Colonic mucosa (tissue), 4 donors: ENCODE measurements at regions not wholly inside any gene's neighbourhood (a gene's known extent, or its start where the extent isn't known, plus 50 kb on each side); places are given as distances from the start of the nearest gene placed in this dataset.

Experiments used
- DNase-seq: peaks from one replicate; pipeline ENCODE4 v3.0.0-alpha.2; 2020
- H3K27ac ChIP-seq: fragments of 200-600 bp; one replicate; pipeline ENCODE4 v1.8.0; 2021
- H3K27me3 ChIP-seq: fragments of 200-600 bp; one replicate; pipeline ENCODE4 v1.8.0; 2021
- H3K36me3 ChIP-seq: fragments of 200-600 bp; one replicate; pipeline ENCODE4 v1.8.0; 2021
- H3K4me1 ChIP-seq: fragments of 200-600 bp; one replicate; pipeline ENCODE4 v1.8.0; 2021; ENCODE audit warnings: mild to moderate bottlenecking
- H3K4me3 ChIP-seq: fragments of 200-600 bp; one replicate; pipeline ENCODE4 v1.8.0; 2021
- H3K9ac ChIP-seq, 2 donors: one replicate each; pipeline ENCODE4 v1.7.0; 2013; ENCODE audit warnings: control low read depth in 2 of 2, low read depth in 2 of 2, low read length in 2 of 2
- H3K9me3 ChIP-seq: fragments of 200-600 bp; one replicate; pipeline ENCODE4 v1.8.0; 2021
- intact Hi-C: fragments of 100-400 bp; cut with DNase I; formaldehyde crosslinking; loops from one replicate; pipeline ENCODE4 v1.14.1; 2022
- TF ChIP-seq, protein P1 (sequence below): fragments of 200-600 bp; IDR thresholded peaks from one replicate; pipeline ENCODE4 v1.8.0; 2022; ENCODE audit warnings: antibody characterized with exemption, mild to moderate bottlenecking
- donor health status: healthy.
- donor health status: DM: no; HTN: no; CAD: no.
- donor health status: DM: no; HTN: no; CAD: no.

DNA sequence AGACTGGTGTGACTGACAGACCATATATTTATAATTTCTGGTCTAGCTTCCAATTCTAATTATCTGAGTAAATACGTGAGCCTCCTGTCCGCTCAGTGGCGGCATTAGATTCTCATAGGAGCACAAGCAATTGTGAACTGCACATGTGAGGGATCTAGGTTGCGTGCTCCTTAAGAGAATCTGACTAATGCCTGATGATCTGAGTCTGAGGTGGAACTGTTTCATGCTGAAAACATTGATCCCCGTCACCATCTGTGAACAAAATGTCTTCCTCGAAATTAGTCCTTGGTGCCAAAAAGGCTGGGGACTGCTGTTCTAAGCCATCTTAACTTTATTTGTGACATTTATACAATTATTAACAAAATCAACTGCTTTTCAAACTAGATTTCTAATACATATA lies 164.7 kb upstream of the MEOX2 start:
- Histone ChIP-seq H3K27ac (no peak overlapping the region), H3K27me3 (no peaks in the 10 kb centered on the region), H3K9me3 (no peaks in the 10 kb centered on the region), H3K9ac (no peak overlapping the region), H3K4me1 (no peaks in the 10 kb centered on the region), H3K4me3 (no peak overlapping the region), H3K36me3 (no peaks in the 10 kb centered on the region)
- TF ChIP-seq, protein P1, sequence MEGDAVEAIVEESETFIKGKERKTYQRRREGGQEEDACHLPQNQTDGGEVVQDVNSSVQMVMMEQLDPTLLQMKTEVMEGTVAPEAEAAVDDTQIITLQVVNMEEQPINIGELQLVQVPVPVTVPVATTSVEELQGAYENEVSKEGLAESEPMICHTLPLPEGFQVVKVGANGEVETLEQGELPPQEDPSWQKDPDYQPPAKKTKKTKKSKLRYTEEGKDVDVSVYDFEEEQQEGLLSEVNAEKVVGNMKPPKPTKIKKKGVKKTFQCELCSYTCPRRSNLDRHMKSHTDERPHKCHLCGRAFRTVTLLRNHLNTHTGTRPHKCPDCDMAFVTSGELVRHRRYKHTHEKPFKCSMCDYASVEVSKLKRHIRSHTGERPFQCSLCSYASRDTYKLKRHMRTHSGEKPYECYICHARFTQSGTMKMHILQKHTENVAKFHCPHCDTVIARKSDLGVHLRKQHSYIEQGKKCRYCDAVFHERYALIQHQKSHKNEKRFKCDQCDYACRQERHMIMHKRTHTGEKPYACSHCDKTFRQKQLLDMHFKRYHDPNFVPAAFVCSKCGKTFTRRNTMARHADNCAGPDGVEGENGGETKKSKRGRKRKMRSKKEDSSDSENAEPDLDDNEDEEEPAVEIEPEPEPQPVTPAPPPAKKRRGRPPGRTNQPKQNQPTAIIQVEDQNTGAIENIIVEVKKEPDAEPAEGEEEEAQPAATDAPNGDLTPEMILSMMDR: no peak
- DNase-seq: no peak
- intact Hi-C loops: no loop called here

DNA sequence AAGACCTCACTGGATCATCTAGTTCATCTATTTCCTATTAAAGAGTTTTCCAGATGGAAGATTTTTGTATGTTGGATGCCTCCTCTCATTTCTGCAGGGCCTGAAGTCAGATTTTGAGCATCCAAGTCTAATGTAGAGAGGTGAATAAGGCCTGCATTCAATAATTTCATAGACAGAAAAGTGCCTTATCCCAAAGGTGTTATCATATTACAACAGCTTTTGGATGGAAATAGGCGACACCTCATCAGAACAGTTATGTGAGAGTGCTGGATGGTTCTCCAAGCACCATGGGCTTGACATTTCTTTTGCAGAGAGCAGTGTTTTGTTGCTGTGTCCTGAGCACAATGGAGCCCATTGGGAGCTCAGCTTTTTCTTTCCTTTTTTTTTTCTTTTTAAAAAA lies 162.4 kb upstream of the MEOX2 start:
- Histone ChIP-seq H3K27me3 (no peaks in the 10 kb centered on the region), H3K27ac (no peak overlapping the region), H3K9me3 (no peaks in the 10 kb centered on the region), H3K4me1 (no peaks in the 10 kb centered on the region), H3K9ac (no peak overlapping the region), H3K36me3 (no peaks in the 10 kb centered on the region), H3K4me3 (no peak overlapping the region)
- no peak for DNase-seq
- intact Hi-C loops: no loop called here
- TF ChIP-seq, protein P1: no peak

DNA sequence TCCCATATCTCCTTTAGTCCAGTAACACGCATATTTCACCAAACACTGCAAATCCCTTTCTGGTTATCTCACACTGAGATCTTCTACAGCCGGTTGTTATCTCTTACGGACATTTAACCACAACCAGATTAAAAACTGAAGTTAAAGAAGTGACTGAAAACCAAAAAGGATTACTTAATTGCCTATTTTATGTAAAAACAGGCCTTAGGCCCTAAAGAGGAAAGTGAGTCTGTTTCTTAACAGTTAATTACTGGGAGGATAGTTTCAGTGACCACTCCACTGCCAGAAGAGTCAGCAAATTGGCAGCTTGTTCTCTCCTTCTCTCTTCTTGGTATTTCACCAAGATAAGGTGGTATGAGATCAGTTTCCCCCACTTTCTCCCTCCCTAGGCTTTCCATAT lies 161.9 kb upstream of the MEOX2 start:
- no peak overlapping the region for H3K4me3 ChIP-seq
- DNase-seq: no peak
- H3K27me3 ChIP-seq: no peaks in the 10 kb centered on the region
- intact Hi-C loops: no loop called here
- no peaks in the 10 kb centered on the region for H3K9me3 ChIP-seq
- TF ChIP-seq, protein P1: no peak
- H3K9ac ChIP-seq: no peak overlapping the region
- no peaks in the 10 kb centered on the region for H3K36me3 ChIP-seq
- no peak overlapping the region for H3K27ac ChIP-seq
- no peaks in the 10 kb centered on the region for H3K4me1 ChIP-seq

DNA sequence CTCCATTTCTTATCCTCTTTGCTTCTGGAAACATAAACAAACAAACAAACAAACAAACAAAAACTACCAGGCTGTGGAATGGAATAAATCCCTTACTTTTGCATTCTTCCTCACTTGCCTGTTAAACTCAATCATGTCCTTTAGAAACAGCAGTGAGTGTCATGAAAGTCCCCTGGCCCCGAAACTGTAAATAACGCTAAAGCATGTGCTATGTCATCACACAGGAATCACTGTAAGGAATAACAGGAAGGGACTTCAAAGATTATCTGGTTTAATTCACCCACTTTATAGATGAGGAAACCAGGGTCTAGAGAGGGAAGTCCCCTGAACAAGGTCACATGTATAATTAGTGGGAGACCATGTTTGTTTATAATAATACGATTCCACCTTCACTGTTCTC lies 159.4 kb upstream of the MEOX2 start:
- Histone ChIP-seq H3K27me3 (no peaks in the 10 kb centered on the region), H3K4me1 (no peaks in the 10 kb centered on the region), H3K27ac (no peak overlapping the region), H3K4me3 (no peak overlapping the region), H3K36me3 (no peaks in the 10 kb centered on the region), H3K9ac (no peak overlapping the region), H3K9me3 (no peaks in the 10 kb centered on the region)
- DNase-seq: no peak
- TF ChIP-seq, protein P1: no peak
- intact Hi-C loops: no loop called here

GRCh38 chr7:15845461-15845860 lies 159.0 kb upstream of the MEOX2 start:
- TF ChIP-seq, protein P1: no peak
- Histone ChIP-seq H3K4me1 (no peaks in the 10 kb centered on the region), H3K4me3 (no peak overlapping the region), H3K9ac (no peak overlapping the region), H3K9me3 (no peaks in the 10 kb centered on the region), H3K27ac (no peak overlapping the region), H3K36me3 (no peaks in the 10 kb centered on the region), H3K27me3 (no peaks in the 10 kb centered on the region)
- DNase-seq: no peak
- intact Hi-C loops: no loop called here
